ENCODE measurements at regions not wholly inside any gene's neighbourhood (a gene's known extent, or its start where the extent isn't known, plus 50 kb on each side); places are given as distances from the start of the nearest gene placed in this dataset.
"Not testable (repeated sequence)": the region's sequence is repeated elsewhere in the genome, so short reads cannot be mapped to it uniquely, and the experiment has no call there.

DNA sequence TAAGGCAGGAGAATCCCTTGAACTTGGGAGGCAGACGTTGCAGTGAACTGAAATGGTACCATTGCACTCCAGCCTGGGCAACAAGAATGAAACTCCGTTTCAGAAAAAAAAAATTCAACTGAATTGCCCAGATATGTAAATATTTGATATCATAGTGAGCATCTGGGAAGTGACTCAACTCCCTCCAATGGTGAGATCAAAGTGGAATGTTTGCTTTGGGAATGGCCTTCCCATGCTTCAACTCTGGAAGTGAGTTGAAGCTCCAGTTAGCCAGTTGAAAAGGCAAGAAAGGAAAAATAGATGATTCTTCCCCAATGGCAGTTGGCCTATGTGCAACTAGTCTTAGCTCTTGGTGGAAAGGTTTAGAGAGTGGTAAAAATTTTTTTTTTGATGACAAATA lies 131.6 kb upstream of the CMC1 start:
- no peak for DNase-seq

DNA sequence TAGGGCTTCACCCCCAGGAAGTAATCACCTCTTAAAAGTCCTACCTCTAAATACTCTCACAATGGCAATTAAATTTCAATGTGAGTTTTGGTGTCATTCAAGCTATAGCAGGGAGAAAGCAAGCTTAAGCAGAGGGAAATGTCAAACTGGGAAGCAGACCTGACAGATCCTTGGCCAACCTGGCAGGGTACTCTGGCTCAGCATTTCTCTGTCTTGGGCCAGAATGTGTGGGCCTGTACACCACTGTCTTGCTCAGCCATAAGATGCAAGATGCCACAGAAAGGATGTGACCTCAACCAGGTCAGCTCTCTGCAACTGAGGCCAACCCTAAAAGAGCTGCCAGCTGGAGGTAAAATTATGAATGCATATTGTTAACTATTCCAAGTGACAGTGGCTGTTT lies 130.6 kb upstream of the CMC1 start:
- DNase-seq = no peak

DNA sequence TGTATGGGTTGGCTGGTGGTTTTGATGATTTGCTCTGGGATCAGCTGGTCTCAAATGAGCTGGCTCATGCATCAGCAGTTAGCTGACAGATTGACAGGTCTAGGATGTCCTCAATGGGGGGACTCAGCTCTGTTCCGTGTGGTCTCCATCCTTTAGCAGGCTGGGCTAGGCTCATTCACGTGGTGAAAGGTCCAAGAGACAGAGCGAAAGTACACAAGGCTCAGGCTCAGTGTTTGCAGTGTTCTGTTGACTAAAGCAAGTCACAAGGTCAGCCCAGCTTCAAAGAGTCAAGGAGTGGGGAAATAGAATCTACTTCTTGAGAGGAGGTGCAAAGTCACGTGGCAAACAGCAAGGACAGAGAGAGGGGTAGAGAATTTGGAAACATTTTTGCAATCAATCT lies 126.5 kb upstream of the CMC1 start:
- no peak for DNase-seq

DNA sequence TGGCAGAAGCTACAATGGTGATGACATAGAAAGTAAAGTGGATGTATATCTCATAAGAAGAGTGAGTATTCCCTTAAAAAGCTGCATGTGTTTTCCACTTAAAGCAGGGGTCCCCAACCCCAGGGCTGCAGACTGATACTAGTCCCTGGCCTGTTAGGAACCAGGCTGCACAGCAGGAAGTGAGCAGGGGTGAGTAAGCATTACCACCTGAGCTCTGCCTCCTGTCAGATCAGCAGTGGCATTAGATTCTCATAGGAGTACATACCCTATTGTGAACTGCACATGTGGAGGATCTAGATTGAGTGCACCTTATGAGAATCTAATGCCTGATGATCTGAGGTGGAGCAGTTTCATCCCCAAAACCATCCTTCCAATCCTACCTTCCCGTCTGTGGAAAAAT lies 126.1 kb upstream of the CMC1 start:
- DNase-seq = no peak

DNA sequence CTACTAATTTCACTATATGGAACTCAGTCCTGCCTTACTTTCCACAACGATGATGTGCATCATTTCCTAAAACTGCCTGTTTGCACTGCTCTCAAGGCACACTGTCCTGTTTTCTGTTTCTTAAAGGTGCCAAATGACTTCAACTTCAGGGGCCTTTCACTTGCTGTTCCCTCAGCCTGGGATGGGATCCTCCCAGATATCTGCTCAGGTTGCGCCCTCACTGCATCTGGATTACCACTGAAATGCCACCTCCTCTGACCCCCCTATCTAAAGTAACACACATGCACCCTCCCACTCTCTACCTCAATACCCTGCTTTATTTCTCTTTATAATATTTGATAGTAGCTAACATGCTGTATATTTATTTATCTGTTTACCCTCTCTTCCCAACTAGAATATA lies 123.8 kb upstream of the CMC1 start:
- DNase-seq = no peak

DNA sequence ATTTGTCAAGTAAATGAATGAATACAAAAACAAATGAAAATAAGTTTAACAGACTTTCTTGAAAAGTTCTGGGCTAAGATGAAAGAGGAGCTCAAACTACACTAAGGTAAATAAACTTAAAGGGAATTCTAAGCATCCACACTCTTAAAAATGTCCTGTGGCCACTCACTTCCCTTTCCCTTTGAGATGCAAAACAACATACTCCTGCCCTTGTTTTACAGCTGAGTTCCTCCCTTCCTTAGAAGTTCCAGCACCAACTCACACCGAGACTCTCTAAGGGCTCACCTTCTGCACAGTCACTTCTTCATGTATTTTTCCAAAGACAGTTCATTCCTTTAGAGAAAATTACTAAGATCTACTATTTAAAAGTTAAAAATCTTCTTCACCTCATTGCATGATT lies 123.3 kb upstream of the CMC1 start:
- no peak for DNase-seq

DNA sequence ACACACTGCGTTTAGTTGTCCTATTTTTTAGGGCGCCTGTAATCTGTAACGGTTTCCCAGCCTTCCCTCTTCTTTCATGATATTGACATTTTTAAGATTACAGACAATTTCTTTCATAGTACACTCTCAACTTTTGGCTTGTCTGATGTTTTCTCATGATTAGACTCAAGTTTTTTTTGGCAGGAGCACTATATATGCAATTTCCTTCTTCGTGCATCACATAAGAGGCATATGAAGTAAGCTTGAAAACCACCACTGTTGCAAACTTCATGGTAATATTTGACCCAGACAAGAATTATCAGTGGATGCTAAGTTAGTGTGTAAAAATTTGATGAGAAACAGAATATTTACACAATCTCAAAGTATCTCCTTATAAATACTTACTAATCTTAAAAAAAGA lies 119.2 kb upstream of the CMC1 start:
- DNase-seq = peak; percentile 8

DNA sequence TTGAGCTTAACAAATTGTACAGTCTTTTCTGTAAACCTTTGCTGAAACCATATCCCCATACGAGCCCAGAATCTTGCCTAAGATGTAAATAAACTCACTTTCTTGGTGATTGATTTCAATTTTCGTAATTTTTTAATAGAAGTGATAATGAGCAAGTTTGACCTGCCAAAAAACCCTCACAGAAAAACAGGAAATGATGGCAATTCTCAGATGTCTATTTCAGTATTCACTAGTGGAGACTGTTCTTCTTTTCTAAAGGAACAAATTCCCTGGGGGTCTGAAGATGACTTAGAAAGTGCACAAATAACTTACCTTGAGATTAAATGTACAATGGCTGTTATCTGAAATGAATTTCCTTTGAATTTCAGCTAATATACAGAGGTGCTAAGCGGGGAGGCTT lies 116.5 kb upstream of the CMC1 start:
- DNase-seq = no peak

DNA sequence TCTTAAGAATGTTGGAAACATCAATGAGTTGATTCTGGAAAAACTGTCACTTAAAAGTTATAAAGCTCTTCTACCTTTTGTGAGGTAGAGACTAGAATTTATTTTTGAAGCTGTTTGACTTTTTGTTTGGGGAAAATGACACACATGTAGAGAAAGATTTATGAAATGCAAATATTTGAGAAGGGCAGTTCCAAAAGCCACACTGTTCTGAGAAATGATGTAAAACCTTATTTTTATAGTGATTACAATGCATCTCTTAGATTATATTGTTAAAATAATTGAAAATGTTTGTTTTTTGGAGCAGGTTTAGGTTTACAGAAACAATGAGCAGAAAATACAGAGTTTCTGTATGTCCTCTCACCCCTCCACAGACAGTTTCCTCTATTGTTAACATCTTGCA lies 116.1 kb upstream of the CMC1 start:
- DNase-seq = no peak

DNA sequence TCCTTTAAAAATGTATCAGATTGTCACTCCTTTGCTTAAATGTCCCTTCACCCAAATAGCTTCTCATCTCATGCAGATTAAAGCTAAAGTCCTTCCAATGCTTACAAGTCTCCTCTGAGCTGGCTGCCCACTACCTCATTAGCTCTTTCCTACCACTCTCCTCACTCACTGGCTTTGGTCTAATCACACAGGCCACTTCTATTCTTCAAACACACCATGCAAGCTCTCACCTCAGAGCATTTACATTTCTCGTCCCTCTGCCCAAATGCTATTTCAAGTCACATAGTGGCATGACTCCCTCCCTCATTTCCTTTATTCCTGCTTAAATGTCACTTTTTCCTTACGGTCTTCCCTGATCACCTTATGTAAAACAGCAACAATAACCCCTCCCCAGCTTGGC lies 110.6 kb upstream of the CMC1 start:
- DNase-seq = no peak

DNA sequence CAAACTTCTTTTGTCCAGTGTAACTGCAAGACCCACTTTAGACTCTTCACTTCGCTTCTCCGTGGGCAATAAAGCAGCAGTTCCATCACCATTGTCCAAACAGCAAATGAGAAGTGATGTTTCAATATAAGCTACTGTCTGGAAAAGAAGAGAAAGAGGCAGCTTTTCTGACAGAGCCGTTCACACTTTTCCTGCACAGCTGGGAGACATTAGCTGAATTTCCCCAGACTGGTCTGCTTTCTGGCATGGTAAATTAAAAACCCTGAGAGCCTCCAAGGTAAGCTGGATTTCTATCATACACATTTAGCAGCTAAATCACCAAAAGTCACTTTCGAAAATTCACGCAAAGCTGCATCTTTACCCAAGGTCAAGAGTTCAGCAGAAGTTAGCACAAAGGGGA lies 108.5 kb upstream of the CMC1 start:
- DNase-seq = no peak

DNA sequence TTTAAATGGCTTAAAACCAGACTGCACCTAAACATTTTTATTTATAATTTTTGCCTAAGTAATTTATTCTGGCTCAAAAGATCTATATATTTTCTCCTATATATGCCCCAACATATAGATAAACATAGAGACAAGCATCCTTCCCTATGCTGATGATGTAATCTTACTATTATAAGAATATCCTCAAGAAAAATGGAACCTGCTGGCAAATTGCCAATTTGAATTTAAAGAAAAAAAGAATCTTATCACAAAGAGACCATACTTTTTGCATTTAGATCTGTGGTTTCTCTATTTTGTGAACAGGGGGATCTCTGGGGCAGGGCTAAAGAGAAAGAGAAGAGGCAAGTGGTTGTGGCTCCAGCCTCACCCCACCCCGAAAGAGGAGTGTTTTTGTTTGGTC lies 107.2 kb upstream of the CMC1 start:
- no peak for DNase-seq

DNA sequence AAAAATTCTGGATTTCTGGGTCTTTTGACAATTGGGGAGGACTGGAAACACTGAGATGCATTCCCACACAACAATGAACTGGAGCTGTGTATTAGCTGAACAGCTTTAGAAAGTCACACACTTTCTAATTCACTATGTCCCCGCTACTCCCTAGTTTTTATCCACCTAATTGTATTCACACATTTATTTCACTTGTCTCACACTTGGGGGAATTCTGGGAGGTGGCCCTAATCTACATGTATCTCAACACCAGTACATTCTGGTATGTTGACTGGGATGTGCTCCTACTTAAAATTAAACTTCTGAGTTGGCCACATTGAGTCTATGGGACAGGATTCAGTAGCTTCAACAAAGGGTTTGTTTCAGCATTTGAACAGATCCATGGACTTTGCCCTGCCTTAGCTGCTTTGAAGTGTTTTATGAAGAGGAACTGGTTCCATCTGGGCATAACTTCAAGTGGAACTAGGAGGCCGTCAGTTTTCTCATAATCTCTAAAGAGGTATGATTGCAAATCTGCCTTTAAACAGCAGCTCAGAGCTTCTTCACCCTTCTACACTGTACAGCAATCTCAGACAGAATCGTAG lies 106.5 kb upstream of the CMC1 start:
- DNase-seq = no peak

DNA sequence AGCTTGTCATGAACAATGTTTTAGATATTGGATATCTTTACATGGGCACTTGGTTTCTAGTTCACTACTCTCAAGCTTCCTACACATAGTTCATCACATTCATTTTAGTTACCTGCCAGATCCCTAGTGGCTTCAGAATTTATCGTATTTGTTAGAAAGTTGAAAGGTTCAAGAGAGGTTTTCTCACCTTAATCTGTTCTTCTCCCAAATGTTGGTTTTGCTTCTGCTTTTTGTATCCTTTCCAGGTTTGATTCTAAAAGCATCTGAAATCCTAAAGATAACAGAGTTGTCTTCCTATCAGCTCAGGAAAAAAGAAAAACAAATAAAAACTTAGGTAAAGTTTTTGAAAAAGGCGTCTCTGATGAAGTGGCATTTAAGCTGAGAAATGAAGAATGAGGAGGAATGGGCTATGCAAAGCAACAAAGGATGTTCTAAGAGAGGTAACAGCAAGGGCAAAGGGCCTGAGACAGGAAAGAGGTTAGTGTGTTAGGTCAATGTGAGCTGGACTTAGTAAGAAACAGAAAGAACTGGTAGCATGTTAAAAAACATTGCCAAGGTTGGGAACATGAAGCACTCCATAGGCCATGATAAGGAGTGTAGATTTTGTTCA lies 104.7 kb upstream of the CMC1 start:
- DNase-seq = no peak

DNA sequence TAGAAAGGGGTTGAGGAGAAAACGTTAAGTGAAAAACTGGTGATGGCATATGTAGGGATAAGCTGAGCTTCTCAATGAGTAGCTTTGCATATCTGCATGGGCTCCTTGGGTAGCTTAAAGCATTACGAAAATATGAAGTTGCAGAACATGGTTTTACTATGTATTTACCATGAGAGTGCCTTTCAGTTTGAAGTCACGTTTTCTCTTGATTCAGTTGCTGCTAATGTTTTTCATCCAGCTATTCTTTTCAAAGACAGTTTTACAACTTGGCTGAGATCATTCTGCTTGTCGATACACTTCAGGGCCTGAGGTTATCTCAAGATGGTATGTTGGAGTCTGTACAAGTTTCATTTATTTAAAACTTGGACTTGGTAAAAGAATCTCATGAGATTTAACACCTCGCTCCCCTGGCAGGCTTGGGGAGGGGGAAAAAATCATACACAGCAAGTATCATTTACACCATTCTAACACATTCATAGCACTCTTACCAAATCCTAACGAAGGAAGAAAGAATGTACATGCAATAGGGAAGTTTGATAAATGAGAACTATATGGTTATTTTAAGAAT lies 103.3 kb upstream of the CMC1 start:
- DNase-seq = no peak

DNA sequence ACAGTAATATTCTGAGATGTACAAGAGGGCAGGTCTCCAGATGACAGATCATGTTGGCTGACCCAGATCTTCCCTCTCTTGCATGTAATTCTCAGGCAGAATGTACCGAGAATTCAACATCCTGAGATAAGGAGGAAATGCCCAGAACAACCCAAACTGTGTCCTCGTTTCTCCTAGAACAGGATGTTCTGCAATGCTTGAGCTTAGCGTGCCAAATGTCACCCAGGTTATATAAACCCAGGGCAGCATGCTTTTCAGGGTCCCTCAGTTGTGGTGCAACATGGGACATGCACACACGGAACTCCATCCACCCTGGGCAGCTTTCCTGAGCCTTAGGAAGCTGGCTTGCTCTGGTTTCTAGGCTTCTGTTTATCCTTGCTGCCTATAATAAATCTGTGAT lies 102.1 kb upstream of the CMC1 start:
- DNase-seq = no peak

DNA sequence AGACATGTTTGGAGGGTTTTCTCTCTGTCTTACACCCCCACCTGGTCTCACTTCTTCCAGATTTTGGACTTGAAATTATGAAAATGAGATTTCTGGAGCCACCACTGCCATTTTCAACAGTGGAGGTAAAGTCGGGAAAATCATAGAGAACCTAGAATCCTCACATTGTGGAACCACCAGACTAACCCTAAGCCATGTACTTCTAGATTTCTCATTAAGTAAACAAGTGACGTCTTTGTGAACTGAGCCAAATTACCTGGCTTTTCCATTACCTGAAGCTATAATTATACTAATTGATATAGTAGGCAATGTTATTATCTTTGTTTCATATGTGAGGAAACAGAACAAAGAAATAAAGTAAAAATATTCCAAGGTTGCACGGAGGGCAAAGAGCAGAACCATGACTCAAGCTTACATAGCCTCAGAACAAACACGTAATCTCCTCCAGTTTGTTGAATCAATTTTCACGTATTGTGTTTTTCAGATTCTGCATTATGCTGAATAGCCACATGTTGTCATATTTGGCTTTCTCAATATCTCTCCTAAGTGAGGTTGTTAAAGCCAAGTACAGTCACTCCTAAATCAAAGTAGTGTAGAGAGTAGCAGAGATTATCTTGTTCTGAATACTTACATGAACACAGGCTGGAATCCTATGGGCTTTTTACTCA lies 101.3 kb upstream of the CMC1 start:
- DNase-seq = no peak

DNA sequence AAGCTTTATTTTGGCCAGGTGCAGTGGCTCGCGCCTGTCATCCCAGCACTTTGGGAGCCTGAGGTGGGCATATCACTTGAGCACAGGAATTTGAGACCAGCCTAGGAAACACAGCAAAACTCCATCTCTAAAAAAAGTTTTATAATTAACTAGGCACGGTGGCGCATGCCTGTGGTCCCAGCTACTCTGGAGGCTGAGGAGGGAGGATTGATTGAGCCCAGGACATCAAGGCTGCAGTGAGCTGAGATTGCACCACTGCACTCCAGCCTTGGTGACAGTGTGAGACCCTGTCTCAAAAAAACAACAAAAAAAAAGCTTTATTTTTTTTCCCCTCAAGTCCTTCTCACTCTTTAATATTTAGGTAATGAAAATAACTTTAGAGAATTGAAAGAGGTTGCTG lies 100.8 kb upstream of the CMC1 start:
- DNase-seq = no peak

DNA sequence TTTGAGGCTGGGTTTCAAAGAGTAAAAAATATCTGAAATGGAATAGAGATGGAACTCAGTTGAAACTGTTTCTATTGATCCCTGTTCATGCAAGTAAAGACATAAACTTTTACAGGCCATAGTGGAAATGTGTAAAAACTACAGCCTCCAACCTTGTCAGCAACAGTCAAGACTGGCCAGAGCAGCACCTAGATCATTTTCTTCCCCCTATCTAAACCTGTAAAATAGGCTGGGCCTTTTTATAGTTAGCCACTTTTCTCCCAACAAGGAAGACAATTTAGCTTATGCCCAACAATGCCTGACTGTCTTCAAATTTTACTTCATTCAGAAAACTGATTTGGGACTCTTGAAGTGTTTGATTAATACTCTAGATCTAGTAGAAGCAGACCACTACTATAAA lies 91.5 kb upstream of the CMC1 start:
- no peak for DNase-seq

DNA sequence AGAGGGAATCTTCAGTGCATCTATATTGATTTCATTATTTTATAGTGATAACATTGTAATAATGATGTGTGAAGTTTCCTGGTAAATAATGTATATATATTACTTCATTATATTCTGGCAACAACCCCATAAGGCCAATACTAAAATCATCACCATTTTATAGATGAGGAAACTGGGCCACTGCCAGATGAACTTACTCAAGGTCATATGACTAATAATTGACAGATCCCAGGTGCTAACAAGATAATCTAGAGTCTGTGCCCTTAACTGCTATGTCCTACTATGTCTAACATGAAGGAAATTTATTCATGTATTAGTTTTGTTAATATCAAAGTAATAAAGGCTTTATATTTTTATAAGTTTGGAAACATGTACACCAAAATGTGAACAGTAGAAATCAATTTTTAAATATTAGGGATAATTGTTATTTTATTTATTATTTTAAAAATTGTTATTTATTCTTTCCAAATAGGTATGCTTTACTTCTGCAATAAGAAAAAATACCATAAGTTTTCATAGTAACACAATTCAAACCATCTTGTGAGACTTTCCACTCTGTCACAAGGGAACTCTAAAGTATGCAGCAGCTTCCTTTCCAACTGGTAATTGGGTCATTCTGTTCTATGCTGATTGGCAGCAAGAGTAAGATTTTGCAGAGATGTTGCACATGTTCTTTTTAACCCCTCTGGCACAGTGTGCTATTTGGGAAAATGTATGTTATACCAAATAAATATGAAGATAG lies 90.8 kb upstream of the CMC1 start:
- no peak for DNase-seq

DNA sequence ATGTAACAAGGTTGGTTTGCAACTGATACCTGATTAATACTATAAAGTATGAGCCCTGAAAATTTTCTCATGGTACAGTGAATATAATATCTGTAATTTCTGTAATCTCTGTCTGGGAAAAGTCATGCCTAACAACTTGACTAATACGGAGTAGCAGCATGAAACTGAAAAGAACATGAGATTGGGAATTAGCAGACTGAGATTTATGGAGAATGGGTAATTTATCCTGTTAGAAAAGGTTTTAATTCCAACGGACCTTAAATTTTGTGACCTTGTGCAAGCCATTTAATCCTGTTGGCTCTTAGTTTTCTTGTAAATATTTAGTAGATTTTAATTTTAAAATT lies 90.2 kb upstream of the CMC1 start:
- DNase-seq = no peak

DNA sequence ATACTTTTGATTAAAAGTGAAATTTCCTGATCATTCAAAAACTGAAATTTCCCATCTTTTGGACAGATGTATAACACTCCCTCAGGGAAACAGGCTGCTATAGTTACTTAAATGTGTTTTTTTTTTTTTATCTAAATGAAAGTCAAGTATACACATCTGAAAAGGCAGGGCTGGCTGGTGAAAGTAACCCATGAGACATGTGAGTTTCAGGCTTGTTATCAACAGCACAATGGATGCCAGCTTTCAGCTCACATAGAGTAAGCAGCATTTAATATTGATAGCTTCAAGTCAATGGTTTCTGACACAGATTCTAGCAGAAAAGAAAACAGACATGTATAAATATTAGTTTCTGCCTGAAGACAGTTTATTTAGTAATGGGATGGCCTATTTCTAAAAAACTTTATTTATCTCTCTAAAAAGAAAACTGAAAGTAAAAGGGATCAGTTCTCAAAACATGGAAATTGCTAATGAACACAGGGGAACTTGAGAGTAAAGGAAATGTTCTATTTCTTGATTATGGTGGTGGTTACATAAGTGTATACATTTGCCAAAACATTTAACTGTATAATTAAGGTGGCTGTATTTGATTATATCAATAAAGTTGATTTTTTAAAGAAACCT lies 89.7 kb upstream of the CMC1 start:
- no peak for DNase-seq

DNA sequence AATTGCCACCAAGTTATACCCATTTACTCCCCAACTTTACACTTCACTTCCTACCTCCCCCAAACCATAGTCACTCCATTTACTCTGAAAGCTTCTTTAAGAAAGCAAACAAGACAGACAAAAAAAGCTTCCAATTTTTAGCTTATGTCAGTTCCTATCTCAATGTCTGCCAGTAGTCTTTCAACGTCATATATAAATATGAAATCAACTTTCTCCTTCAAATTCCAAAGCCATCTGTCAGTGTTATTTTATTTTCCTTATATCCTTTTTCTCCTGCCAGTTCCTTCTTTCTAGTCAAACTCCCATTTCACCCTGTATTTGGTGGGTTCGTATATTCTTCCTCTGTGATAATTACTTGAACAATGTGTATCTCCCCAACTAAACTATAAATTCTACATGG lies 85.8 kb upstream of the CMC1 start:
- no peak for DNase-seq

DNA sequence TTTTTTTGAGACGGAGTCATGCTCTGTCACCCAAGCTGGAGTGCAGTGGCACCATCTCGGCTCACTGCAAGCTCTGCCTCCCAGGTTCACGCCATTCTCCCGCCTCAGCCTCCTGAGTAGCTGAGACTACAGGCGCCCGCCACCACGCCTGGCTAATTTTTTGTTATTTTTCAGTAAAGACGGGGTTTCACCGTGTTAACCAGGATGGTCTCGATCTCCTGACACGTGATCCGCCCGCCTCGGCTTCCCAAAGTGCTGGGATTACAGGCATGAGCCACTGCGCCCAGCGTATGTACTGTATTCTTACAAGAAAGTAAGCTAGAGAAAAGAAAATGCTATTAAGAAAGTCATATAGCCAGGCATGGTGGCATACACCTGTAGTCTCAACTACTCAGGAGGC lies 84.8 kb upstream of the CMC1 start:
- not testable (repeated sequence) for DNase-seq

Measured in fibroblast of upper back skin (primary cell).